NCI-H2081 treated with DMSO at 0.1 percent for 48 hours (cell line): ENCODE measurements at regions not wholly inside any gene's neighbourhood (a gene's known extent, or its start where the extent isn't known, plus 50 kb on each side); places are given as distances from the start of the nearest gene placed in this dataset.

Experiments
- DNase-seq: peaks from one replicate; lab custom pipeline; 2025; lab: John Stamatoyannopoulos, UW

DNA sequence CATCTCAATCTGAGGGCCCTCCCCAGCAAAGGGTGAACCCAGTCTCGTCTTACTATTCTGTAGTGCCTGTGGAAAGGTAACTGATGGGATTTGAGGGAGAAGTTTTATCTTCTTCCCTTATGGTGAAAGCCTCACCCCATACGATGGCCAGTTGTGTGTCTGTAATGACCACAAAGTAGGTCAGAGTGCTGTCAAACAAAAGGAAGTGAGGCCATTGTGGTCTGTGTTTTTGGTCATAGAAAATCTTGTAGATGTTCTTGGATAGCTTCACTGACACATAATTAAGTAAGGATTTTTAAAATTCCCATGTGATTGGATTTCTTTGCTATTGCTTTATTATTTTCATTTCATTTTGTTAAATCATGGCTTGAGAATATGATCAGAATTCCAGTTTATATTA lies 505.1 kb upstream of the KLF4 start:
- DNase-seq, result no peak

DNA sequence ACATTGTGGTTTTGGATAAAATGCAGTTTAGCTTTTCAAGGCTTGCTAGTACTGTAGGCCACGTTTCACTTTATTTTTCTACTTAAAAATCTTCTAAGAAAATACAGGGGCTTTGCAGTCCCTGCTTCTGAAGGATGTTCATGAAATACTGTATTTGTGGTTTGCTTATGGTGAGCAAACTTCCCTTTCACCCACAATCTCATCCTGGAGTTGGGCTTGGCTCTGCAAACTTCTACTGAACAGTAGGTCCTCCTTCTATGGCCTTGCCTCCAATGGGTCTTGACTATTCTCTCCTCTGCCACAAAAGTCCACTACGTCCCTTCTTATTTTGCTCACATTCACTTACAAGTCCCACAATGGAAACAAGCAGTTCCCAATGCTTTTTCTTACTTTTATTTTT lies 502.7 kb upstream of the KLF4 start:
- no peak for DNase-seq

DNA sequence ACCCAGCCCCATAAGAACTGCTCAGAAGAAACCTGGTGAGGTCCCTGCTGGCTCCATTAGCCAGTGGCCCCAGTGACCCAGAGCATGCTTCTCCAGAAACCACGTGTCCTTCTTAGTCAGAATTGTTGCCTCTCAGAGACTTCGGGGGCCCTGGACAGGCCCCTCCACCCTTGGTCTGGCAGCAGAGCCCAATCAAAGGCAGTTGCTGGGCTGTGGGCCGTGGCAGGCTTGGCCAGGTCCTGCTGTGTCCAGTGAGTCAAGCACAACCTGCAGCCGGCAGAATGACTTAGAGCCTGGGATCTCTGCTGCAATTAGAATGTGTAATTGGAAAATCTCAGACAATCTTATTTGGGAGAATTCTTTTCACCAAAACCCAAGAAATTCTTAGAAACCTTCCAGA lies 502.0 kb upstream of the KLF4 start:
- no peak for DNase-seq

DNA sequence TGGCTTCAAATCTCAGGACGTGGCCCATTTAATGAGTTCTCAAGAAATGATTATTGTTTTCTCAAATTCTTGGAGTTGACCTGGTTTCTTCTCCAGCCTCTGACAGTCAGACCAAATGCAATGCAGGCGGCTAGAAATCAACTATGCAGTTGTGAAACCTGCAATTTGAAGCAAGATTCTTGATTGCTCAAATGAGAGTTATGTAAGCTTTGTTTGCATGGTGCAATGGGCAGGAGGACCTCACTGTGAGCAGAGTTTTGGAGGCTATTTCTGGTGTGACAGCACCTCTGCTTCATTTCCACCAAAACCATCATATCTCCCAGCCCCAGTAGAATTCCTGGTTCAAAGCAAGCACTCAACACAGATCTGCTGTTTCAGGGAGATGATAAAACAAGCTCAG lies 500.0 kb upstream of the KLF4 start:
- DNase-seq, result no peak

DNA sequence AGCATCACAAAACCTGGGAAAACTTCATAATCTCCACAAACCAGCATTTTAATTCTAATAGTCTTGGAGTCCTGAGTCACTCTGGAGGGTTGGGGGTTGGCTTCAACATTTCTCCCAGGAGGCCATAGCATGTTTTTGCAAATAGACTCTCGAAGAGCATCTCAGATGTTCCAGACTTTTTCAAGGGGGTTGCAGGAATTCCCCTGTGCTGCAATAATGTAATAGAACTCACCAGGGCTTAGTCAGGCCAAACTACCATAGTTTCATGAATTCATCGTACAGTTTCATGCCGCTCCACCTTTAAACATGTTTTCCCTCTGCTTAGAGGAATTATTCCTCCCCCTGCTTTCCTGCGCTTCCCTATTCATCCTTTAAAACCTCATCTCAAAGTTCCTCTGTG lies 499.5 kb upstream of the KLF4 start:
- DNase-seq, result no peak

DNA sequence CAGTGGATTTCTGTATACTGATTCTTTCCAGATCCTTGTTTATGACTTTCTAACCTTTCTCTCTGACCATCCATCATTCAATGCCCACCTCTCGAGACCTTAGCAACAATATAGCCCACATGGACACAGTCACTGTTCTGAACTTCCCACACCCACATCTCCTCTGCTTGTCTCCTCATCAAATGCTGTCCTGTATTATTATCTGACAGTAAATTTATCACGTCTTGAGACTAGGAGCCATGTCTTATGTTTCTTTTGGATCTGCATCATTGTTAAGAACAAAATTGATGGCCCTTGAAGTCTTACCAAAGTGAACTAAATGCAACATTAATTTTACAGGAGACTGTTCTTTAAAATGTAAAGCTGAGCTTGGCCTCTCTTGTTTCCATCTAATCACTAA lies 495.4 kb upstream of the KLF4 start:
- DNase-seq, result no peak

DNA sequence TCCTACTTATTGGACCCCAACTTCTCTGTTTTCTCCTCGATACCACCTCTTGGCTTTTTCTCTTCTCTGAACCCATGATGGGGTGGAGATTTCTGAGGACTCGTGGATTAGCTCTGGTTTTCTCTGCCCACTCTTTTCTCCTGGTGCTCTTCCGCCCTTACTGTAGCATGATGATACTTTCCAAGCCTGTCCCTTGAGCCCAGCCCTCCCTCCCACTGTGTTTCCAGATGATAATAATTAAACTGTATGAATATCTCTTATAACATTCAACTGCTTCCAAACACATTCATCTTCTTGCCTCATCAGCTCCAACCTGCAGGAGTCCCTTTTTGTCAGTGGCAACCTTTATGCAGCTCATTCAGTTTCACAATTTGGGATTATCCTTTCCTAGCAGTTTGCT lies 494.2 kb upstream of the KLF4 start:
- no peak for DNase-seq

DNA sequence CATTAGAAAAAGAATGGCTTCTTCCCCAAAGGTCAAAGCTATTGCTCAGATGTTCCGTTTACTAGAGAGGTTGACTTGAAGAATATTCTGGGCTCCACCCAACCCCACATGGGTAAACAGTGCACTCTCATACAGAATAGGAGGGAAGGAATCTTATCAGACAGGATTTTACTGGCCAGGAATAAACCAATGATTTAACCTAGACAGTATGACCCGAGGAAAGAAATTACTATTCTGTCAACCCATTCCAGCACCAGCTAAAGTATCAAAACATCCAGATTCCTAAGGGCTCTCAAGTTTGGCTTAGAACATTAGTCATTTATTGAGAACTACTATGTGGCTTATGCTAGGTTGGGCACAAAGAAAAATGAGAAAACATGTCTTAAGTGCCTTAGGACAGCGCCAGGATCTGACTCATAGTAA lies 493.6 kb upstream of the KLF4 start:
- no peak for DNase-seq

DNA sequence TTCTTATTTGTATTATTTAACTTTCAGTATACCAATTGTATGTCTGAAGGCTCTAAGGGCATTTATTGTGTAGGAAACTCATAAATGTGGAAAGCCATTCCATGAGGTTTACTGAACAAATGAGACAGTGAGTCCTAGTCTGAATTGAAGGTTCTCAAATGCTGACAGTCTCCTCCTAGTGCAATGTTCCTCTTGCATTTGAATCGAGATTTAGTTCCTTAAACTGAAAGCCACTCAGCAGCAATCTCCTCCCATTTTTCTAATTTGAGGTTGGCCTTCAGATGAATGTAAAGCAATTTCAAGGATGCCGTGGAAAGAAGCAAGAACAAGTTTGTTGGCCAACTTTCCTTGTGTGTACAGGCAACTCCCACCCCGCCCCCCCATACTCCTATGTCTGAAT lies 493.2 kb upstream of the KLF4 start:
- DNase-seq, result no peak

DNA sequence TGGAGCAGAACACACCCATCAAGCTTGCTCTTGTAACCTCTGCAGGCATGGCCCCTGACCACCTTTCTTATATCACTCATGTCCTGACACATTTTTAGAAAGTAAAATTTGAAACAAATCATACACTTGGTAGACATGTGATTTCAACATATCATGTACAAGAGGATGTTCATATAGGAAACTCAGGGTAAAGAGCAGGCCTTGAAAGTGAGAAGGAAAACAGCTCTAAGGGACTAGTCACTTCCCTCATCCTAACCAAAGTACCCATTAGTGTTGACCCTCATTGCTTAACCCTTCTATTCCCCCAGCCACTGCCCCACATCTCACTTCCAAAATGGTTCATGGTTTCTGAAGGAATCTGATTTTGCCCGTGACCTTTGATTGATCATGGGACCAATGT lies 492.4 kb upstream of the KLF4 start:
- DNase-seq, result no peak

DNA sequence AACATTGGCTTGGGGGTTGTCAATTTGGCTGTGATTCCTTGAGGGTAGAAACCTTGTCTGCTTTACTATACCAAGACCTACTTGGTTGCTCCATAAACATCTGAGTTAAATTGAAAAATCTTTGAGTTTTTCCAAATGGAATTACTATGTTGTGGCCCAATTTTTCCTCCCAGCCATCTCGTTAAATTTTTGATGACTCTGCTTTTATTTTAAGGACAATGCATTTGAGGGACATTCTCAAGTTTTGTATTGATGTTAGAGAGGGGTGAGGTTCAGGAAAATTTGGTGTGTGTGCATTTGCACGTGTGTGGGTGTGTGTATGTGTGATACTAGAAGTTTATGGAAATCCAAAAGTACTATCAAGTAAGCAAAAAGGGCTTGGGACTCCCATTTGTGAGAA lies 491.4 kb upstream of the KLF4 start:
- no peak for DNase-seq

DNA sequence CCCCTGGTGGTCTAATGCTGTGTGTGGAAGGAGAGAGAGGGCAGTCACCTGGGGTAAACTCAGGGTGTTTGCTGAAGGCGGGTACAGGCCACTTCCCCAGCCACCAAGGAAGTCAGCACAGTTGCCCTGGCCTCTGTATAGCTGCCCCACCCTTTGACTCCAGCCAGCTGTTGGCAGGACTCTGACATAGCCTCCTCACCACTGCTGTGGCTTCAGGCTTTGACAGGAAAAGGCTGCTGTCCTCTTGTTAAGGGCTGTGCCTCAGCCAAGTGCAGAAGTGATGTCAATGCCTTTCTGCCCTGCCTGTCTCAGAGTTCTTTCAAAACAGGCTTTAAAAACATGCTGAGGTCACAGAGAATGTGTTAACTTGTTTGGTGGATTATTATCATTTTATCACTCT lies 487.2 kb upstream of the KLF4 start:
- no peak for DNase-seq

DNA sequence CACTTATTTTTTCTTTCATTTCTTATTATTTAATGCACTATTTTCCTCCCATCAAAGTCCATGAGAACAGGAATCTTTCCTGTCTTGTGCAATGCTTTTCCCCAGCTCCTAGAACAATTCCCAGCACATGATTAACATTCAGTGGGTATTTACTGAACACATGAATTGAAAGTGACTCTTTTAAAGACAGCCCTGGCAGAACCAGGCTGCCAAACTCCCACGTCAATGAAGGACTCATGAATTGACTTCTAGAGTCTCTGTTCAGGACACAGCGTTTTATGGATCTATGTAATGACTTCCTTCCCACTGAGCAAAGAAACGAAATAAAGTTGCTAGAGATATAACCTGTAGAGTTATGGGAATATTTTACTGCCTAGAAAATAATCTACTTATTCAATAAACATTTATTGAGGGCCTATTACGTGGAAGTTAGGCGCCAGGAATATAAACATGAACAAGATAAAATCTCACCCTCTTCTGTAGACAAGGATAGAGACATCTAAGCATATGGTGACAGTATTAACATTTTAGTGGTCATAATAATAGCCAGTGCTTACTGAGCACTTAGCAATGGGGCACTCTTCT lies 485.9 kb upstream of the KLF4 start:
- DNase-seq, result no peak

DNA sequence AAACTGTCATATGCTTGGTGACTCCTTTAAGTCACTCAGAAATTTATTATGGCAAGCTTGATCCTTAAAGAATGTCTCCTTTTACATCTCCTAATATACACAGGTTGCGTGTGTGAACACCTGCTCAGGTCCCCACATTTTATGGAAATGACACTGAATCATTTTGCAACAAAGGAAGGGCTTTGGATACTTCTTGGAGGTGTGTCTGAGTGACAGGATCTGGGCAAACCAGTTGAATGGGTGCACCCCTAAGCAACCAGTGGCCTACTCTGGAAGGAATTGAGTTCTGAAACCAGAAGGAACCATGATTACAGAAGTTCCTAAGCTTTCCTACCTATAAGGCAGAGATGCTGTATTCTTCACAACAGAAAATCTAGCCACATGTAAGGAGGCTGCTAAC lies 483.9 kb upstream of the KLF4 start:
- no peak for DNase-seq

DNA sequence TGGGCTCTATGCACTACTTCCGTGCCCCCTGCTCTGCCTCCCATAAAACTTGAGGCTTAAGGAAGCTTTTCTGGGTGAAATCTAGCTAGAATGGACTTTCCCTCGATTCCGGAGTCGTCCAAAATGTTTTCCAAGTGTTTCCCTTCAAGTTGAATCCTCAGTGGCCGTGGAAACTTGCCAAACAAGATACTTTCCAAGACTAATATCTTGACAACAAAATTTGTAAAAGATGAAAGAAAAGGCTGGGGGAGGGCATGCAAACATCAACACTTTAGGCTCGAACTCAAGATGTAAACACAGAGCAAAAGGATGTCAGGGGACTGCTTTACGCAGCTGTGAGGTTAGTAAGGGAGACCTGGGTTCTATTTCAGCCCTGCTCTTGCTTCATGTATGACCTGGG lies 482.8 kb upstream of the KLF4 start:
- no peak for DNase-seq

DNA sequence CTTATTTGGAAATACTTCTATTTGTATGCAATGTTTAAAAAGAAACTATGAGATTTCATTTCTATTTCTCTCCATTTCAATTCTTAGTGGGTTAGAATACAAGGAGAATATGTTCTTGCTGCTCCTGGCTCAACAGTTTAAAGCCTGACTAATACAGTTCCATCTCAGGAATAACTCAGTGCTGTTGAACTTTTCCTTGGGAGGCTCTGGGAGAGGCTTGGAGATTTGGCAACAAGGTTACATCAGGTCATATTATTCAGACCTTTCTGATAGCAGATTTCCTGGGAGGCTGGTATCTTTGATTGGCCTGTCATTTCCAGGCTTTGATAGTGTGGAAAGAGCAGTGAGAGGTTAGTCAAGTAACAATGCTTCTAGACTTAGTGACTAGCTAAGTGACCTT lies 481.7 kb upstream of the KLF4 start:
- DNase-seq, result no peak

DNA sequence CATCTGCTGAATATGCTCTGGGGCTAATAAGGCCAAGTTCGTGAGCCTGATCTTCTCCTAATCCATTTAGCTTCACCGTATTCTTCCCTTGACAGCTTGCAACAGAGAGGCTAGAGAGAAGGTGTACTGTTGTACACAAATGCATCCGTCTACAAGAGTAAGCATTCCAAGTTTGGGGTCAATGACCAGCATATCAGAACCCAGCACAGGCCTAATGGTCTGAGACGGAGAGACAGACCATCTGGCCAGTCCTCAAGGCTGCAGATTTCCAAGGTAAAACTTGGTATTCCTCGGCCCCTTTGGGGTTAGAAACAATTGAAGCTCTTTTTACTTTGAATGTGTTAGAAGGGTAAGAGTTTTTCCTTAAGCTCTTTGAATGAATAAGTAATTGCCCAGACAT lies 481.2 kb upstream of the KLF4 start:
- DNase-seq, result no peak

DNA sequence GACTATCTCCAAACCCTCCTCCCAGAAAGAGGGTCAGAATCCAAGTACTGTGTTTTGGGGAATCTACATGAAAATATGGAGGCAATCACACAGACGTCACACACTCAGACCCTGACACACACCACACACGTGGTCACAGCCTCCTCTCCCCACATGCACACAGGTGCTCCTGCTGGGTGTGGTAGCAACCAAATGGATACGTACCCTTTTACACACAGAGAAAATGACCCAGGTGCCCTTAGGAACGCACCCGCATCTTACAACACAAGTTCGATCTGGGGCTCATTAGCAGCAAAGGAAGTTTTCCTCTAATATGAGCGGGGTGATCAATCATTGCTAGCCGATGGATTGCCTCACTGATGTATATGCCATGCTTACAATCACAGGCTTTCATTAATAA lies 480.2 kb upstream of the KLF4 start:
- no peak for DNase-seq

DNA sequence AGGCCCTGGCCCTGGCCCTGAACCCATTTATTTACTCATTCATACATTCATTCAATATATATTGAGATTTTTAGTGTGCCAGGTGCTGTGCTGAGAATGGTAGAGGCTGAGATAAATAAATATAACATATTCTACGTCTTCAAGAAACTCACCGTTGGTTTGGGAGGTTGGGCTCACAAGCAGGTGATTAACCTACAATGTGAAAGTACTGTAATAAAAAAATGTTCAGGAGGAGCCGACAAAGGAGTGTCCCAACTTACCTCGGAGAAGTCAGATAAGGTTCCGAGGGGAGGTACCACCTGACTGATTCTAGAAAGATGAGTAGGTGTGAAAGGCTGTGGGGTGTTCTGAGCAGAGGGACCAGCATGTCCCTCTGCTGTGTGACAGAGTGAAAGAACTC lies 479.6 kb upstream of the KLF4 start:
- DNase-seq, result no peak

DNA sequence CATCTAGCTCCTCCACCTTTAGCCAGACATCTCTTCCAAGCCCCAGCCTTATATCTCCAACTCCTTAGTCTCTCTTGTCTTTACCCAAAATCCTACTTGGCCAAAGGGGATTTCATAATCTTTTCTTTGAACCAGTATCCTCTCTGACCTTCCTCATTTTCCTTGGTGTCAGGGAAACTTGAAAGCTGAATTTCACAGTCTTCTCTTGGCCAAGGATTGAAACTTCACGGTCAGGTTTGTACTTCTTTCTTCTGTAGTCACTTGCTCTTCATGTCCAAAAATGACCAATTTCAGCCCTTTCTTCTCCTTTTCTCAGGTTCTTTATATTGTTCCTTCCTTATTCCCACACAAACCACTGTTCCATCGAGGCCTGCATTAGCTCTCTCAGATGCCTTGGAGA lies 473.7 kb upstream of the KLF4 start:
- no peak for DNase-seq

DNA sequence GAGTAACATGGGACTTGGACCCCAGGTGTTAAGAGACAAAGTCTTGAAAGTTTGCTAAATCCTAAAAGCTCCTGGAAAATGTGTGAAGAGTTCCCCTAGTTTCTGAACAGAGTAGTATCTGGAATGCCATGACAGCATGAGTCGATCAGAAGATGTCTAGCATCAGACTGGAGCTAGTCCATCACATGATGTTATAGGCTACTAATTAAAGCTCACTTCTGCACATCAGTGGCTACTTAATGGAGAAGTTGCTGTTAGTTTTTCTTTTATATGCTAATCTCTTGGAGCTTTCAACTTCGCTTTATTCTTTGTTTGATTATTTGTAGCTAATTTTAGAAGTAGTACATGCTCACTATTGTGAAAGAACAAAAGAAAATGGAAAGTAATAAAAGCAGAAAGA lies 471.3 kb upstream of the KLF4 start:
- DNase-seq, result no peak

DNA sequence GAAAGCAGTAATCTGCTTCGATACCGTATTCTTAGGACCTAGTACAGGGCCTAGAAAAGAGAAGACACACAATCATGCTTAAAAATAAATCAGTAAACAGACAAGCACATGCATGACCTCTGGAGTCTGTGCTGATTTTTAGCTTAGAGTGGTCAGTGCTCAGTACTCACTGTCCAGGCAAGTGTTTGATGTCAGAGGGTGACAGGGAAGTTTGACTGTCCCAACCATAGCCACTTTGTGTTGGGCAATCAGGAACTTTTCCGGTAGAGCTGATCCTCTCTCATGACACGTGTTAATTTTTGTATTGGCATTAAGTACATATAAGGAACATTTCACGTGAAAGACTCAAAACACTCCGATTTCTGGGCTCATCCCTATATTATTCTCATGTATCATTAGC lies 464.7 kb upstream of the KLF4 start:
- DNase-seq, result no peak

DNA sequence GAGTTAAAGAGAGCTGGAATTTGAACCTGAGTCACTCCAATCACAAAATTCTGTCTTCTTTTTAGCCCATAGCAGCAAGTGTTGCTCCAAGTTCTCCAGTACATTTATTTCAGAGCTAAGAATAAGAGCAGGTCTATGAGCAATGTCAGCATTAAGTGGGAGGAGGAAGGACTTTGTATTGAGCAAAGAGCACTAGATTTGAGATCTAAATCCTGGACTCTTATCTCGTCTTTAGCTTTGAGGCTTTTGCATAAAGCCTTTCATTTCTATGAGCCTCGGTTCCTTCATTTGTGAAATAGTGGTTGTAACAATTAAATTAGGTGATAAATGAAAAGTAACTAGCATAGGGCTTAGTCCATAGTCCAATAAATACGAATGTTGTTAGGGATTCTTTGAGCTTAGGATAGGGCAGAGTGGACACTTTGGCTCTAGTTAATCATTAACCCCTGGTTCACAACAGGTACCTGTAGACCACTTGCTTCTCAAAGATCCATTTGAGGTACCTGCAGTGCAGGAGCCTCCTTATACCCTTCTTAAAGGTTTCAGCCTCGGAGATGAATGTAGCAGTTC lies 464.1 kb upstream of the KLF4 start:
- no peak for DNase-seq

DNA sequence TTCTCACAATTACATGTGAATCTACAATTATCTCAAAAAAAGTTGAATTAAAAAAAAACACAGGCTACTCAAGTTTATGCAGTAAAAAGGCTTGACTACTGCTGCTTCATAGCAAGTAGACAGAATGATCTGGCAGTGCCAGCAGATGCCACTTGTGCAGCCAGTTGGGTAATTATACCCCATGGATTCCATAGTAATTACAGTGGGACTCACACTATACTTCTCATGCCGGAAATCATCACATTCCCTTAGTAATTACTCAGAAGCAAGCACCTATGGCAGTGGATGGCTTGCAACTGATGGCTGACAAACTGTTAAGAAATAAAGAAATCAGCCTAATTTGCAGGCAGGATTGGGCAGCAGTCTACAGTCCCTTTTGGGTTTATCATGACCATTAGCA lies 463.2 kb upstream of the KLF4 start:
- DNase-seq, result no peak

DNA sequence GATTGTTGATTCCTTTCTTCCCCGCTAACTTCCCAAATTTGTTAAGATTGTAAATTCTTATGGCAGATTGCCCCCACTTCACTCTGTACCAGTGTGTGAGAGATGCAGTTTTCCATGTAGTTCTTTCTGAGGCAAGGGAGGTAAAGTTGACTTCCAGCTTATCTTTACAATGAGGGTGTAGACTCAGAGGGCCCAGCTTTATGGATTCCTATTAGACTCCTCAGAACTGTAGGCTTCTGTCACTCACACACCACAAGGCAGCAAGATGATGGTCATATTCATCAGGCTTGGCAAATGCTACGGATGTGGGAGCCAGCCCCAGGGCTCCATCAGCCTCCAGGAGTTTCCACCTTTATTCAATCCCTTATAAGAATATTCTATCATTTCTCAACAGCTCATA lies 461.9 kb upstream of the KLF4 start:
- no peak for DNase-seq
